ENCODE measurements at regions not wholly inside any gene's neighbourhood (a gene's known extent, or its start where the extent isn't known, plus 50 kb on each side); places are given as distances from the start of the nearest gene placed in this dataset.

- Histone ChIP-seq H3K9ac (ENCODE audit: insufficient read depth, low read length) (no peak overlapping the region), H4K20me1 (ENCODE audit: control insufficient read depth, extremely low read depth, insufficient read depth, low read length) (no peaks in the 10 kb centered on the region), H2AFZ (ENCODE audit: low read length) (no peak overlapping the region), H3K27ac (ENCODE audit: insufficient read depth, low read length) (no peak overlapping the region), H3K27me3 (ENCODE audit: control insufficient read depth, insufficient read depth, low read length) (no peaks in the 10 kb centered on the region), H3K9me3 (ENCODE audit: control insufficient read depth, insufficient read depth, low read depth, low read length) (no peaks in the 10 kb centered on the region), H3K79me2 (ENCODE audit: control insufficient read depth, insufficient read depth, low read length) (no peaks in the 10 kb centered on the region), H3K4me2 (ENCODE audit: extremely low read depth, insufficient read depth, low read length) (no peak overlapping the region), H3K4me3 (replicated peaks in 1 of 4; ENCODE audit: control extremely low read depth in 1 of 4, insufficient read depth in 1 of 4, low read depth in 3 of 4, low read length in 4 of 4) (no peak overlapping the region), H3K36me3 (ENCODE audit: control insufficient read depth, insufficient read depth, low read length) (no peaks in the 10 kb centered on the region), H3K4me1 (ENCODE audit: control insufficient read depth, extremely low read depth, insufficient read depth, low read length) (no peaks in the 10 kb centered on the region)
- DNase-seq (ENCODE audit: low read depth in 2 of 2): no peak
- TF ChIP-seq CTCF (conservative IDR thresholded peaks at IDR 0.05 in 1 of 2, IDR thresholded peaks at IDR 0.05 in 1 of 2; ENCODE audit: low read depth in 1 of 2, low read length in 2 of 2) (no peak), EZH2 (IDR thresholded peaks at IDR 0.05; ENCODE audit: low read length, missing control alignments) (no peak)
These were observed 72.0 kb upstream of the CEP78 start for GRCh38 chr9:78163834-78164233.

- no peak for TF ChIP-seq EZH2 (IDR thresholded peaks at IDR 0.05; ENCODE audit: low read length, missing control alignments)
- no peak for TF ChIP-seq CTCF (conservative IDR thresholded peaks at IDR 0.05 in 1 of 2, IDR thresholded peaks at IDR 0.05 in 1 of 2; ENCODE audit: low read depth in 1 of 2, low read length in 2 of 2)
- Histone ChIP-seq H4K20me1 (ENCODE audit: control insufficient read depth, extremely low read depth, insufficient read depth, low read length) (no peaks in the 10 kb centered on the region), H3K9ac (ENCODE audit: insufficient read depth, low read length) (no peak overlapping the region), H2AFZ (ENCODE audit: low read length) (no peak overlapping the region), H3K9me3 (ENCODE audit: control insufficient read depth, insufficient read depth, low read depth, low read length) (no peaks in the 10 kb centered on the region), H3K79me2 (ENCODE audit: control insufficient read depth, insufficient read depth, low read length) (no peaks in the 10 kb centered on the region), H3K4me2 (ENCODE audit: extremely low read depth, insufficient read depth, low read length) (no peak overlapping the region), H3K27me3 (ENCODE audit: control insufficient read depth, insufficient read depth, low read length) (no peaks in the 10 kb centered on the region), H3K4me3 (replicated peaks in 1 of 4; ENCODE audit: control extremely low read depth in 1 of 4, insufficient read depth in 1 of 4, low read depth in 3 of 4, low read length in 4 of 4) (no peak overlapping the region), H3K36me3 (ENCODE audit: control insufficient read depth, insufficient read depth, low read length) (no peaks in the 10 kb centered on the region), H3K27ac (ENCODE audit: insufficient read depth, low read length) (no peak overlapping the region), H3K4me1 (ENCODE audit: control insufficient read depth, extremely low read depth, insufficient read depth, low read length) (no peaks in the 10 kb centered on the region)
- no peak for DNase-seq (ENCODE audit: low read depth in 2 of 2)
These were observed 77.6 kb upstream of the CEP78 start for GRCh38 chr9:78158286-78158685.

DNA sequence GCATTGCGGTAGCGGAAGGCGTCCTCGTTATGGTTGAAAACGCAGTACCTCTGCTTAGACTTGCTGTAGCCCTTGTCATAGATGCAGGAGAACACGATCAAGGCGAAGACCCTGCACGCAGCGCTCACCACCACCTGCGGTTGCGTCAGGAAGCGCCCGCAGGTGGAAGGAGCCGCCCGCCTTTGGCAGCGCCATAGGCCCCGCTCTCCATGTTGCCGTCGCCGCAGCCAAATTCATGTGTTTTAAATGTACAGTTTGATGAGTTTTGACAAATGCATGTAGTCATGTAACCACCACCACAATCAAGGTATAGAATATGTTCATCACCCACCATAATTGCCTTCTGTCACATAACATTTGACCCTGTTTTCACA lies 84.9 kb upstream of the CEP78 start:
- H3K4me2 ChIP-seq (ENCODE audit: extremely low read depth, insufficient read depth, low read length): no peak overlapping the region
- H3K9me3 ChIP-seq (ENCODE audit: control insufficient read depth, insufficient read depth, low read depth, low read length): no peaks in the 10 kb centered on the region
- no peaks in the 10 kb centered on the region for H3K79me2 ChIP-seq (ENCODE audit: control insufficient read depth, insufficient read depth, low read length)
- no peaks in the 10 kb centered on the region for H4K20me1 ChIP-seq (ENCODE audit: control insufficient read depth, extremely low read depth, insufficient read depth, low read length)
- H2AFZ ChIP-seq (ENCODE audit: low read length): no peak overlapping the region
- no peak for DNase-seq (ENCODE audit: low read depth in 2 of 2)
- H3K36me3 ChIP-seq (ENCODE audit: control insufficient read depth, insufficient read depth, low read length): no peaks in the 10 kb centered on the region
- H3K4me1 ChIP-seq (ENCODE audit: control insufficient read depth, extremely low read depth, insufficient read depth, low read length): no peaks in the 10 kb centered on the region
- no peak overlapping the region for H3K9ac ChIP-seq (ENCODE audit: insufficient read depth, low read length)
- no peak overlapping the region for H3K27ac ChIP-seq (ENCODE audit: insufficient read depth, low read length)
- H3K4me3 ChIP-seq (replicated peaks in 1 of 4; ENCODE audit: control extremely low read depth in 1 of 4, insufficient read depth in 1 of 4, low read depth in 3 of 4, low read length in 4 of 4): no peak overlapping the region
- H3K27me3 ChIP-seq (ENCODE audit: control insufficient read depth, insufficient read depth, low read length): no peaks in the 10 kb centered on the region
- no peak for TF ChIP-seq CTCF (conservative IDR thresholded peaks at IDR 0.05 in 1 of 2, IDR thresholded peaks at IDR 0.05 in 1 of 2; ENCODE audit: low read depth in 1 of 2, low read length in 2 of 2)
- no peak for TF ChIP-seq EZH2 (IDR thresholded peaks at IDR 0.05; ENCODE audit: low read length, missing control alignments)
